Hindlimb muscle (tissue), 1 donor: ENCODE measurements at regions not wholly inside any gene's neighbourhood (a gene's known extent, or its start where the extent isn't known, plus 50 kb on each side); places are given as distances from the start of the nearest gene placed in this dataset.
A peak's percentile ranks its signal among the peaks of the same experiment; 100 is the strongest.
"Not testable (repeated sequence)": the region's sequence is repeated elsewhere in the genome, so short reads cannot be mapped to it uniquely, and the experiment has no call there.

Source experiments
- DNase-seq: peaks from one replicate; pipeline ENCODE4 v3.0.0-alpha.2; 2013

DNA sequence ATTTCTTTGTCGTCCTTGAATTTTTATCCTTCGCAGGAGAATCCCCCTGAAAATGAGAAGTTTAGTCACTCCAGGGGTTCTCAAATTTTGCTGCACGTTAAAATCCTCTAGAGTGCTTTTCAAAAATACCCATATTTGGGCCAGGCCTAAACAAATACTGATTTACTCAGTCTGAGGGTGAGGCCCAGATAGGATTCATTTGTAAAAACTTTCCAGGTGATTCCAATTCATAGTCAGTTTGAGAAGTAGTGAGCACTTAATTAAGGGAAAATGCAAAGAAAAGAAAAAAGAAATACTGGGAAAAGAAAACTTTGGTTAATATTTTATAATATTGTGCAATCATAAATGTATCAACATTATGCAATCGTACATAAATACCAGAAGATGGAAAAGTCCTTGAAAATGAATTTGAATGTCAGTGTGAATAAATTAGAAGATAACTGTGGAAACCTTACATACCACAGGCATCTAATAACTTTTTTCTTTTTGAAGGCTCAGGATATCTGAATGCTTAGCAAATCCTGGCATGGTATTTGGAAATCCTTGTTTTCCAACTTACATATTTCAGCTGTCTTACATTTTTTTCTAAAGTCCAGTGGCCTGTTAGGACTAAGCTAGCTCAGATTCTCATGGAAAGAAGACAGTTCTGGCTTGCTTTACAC lies 116.5 kb upstream of the DAPK1 start:
- peak; percentile 46 for DNase-seq

GRCh38 chr9:87381746-87382145 lies 115.9 kb upstream of the DAPK1 start:
- DNase-seq: no peak

DNA sequence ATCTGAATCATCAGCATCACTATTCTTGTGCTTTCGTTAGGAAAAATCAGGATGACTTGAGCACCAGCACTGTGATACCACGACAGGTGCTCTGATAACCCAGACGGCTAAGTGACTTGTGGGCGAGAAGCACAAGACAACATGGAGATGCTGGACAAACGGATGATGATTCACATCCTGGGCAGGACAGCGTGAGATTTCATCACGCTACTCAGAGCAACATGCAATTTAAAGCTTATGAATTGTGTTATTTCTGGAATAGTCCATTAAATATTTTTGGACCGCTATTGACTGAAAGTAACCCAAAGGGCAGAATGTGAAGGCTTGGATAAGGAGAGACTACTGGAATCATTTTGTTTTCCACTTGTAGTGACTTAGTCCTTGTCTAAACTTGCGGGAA lies 114.8 kb upstream of the DAPK1 start:
- DNase-seq: no peak

GRCh38 chr9:87383344-87384150 lies 114.1 kb upstream of the DAPK1 start:
- DNase-seq: no peak

DNA sequence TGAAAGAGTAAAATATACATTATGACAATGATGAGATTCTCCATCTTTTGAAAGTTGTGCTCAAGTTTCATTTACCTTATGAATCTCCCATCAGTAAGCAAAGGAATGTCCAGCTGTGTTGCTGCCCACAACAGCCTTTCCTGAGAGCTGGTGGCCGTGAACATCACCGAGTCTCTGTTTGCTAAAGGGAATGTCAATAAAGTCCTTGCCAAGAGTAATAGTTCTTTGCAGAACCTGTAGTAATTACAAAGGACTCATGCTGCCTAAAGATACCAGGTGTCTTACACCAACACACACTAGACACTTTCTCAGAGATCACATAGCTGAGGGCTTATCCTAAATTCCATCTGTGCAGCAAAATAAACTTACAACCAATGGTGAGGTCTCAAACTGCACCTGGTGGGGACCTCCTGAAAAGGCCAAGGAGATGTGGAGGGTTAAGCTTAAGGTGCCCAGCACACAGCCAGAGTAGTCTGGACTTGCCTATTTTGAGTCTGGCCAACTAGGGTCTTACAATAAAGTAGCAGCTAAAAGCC lies 111.1 kb upstream of the DAPK1 start:
- DNase-seq: no peak

DNA sequence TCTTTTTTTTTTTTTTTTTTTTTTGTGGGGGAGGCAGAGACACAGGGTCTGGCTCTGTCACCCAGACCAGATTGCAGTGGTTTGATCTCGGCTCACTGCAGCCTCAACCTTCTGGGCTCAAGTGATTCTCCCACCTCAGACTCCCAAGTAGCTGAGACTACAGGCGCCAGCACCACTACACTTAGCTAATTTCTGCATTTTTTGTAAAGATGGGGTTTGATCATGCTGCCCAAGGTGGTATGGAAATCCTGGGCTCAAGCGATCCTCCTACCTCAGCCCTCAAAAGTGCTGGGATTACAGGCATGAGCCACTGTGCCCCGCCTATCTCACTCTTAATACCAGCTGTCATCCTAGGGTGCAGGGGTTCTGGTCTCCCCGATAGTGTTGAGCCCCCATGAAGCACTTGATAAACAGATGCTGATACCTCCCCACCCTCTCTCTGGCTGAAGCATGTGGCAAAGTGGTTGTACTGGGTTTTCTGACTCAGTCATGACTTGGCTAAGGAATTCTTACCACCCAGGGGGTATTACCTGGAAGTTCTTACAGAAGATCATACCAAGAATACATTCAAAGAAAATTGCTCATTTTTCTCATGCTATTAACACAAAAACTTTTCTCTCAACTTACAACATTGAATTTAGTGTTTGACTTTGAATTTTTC lies 110.2 kb upstream of the DAPK1 start:
- no peak for DNase-seq

DNA sequence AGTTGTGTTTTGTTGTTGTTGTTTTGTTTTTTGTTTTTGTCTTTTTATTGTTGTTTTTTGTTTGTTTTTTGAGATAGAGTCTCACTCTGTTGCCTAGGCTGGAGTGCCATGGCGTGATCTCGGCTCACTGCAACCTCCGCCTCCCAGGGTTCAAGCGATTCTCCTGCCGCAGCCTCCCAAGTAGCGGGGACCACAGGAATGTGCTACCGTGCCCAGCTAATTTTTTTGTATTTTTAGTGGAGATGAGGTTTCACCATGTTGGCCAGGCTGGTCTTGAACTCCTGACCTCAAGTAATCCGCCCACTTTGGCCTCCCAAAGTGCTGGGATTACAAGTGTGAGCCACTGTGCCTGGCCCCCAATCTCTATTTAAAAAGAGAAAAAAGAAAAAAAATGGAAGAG lies 109.0 kb upstream of the DAPK1 start:
- DNase-seq: not testable (repeated sequence)

DNA sequence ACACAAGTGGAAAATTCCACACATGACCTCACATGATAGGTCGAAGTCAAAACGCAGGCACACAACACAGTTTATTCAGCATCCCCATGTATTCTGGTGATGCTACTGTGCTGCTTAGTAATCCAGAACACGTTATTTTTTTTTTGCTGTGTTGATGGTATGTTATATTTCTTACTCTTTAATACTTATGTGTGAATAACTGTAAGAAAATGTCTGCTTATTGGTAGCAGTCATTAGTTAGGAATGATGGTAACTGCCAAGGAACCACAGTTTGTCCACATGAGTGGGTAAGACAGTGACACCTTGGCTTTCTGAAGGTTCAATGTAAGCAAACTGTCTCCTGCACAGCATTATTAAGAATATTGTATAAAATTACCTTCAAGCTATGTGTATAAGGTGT lies 107.7 kb upstream of the DAPK1 start:
- DNase-seq: no peak

GRCh38 chr9:87390361-87390760 lies 107.3 kb upstream of the DAPK1 start:
- DNase-seq: no peak

DNA sequence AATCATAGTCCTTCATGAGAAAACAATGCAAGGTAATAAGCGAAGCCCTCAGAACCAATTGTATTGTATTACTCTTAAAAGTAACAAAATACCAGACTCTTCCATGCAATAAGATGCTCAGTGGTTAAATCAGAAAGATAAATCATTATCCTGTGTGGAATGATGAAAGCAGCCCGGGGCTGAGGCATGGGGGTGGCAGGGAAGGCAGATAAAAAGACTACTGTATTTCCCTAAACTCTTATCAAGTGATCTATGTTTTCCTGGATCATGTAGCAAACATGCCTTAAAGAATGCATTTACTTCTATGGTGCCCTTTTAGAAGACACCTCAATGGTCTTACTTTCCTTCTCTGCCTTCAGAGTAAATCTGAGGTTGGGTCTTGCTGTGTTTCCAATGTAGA lies 105.6 kb upstream of the DAPK1 start:
- DNase-seq: no peak

GRCh38 chr9:87393706-87394230 lies 103.9 kb upstream of the DAPK1 start:
- no peak for DNase-seq

DNA sequence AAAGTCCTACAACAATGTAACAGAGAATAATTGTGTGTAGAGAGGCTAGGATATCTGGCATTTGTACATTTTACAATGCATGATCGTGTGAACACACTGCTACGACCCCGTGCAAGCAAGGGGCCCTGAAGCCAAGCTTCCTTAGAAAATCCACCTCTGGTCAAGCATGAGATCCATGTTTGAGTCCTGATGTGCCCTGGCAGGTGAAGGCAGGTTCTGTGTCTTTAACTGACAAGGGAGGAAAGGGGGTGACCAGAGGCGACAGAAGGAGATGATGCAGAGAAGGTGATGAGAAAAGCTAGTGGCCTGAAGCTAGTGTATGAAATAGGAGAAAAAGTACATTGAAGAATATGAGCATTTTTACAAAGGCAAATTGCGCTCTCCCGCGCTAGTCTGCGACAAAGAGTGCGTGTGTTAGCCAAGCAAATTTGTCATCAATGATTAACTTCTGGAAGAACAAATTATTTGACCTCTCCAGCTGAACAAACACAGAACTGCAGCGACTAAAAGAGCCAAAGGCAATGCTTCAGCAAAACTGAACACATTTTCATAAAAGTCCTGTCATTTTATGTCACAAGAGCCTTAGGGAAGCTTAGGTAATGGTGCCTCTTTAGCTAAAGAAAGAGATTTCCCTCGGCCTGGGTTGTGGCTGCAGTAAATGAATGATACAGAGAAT lies 101.7 kb upstream of the DAPK1 start:
- no peak for DNase-seq

DNA sequence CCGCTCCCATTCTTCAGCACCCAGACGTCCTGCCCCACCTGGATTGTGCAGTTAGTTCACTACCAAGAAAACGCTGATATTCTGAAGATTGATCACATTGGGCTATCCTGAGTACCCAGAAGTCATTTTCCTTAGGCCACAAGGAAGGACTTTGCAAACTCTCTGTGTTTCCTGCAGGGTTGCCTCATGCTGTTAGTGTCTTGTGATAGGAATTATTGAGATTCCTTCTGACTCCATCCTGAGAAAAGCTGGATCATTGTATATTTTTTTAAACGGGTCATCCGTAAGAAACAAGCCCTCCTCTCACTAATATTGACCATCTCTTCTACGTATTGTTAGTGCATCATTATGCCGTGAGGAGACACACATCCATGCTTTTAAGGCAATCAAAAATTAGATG lies 96.0 kb upstream of the DAPK1 start:
- no peak for DNase-seq

DNA sequence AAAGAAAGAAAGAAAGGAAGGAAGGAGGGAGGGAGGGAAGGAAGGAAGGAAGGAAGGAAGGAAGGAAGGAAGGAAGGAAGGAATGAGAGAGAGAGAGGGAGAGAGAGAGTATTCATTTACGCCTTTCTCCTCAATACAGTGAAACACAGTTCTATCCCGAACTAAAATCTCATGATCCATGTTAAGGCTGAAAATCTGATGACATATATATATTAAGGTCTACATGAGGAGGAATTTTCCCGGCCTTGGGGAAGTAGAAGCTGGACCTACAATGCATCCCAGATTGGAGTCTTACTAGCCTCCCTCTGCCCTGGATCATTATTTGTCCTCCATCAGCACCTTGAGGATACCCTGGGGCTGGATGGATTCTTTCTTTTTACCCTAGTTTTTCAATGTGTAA lies 95.1 kb upstream of the DAPK1 start:
- DNase-seq: no peak

GRCh38 chr9:87405677-87406542 lies 91.8 kb upstream of the DAPK1 start:
- DNase-seq: no peak

GRCh38 chr9:87406543-87407166 lies 91.0 kb upstream of the DAPK1 start:
- no peak for DNase-seq

DNA sequence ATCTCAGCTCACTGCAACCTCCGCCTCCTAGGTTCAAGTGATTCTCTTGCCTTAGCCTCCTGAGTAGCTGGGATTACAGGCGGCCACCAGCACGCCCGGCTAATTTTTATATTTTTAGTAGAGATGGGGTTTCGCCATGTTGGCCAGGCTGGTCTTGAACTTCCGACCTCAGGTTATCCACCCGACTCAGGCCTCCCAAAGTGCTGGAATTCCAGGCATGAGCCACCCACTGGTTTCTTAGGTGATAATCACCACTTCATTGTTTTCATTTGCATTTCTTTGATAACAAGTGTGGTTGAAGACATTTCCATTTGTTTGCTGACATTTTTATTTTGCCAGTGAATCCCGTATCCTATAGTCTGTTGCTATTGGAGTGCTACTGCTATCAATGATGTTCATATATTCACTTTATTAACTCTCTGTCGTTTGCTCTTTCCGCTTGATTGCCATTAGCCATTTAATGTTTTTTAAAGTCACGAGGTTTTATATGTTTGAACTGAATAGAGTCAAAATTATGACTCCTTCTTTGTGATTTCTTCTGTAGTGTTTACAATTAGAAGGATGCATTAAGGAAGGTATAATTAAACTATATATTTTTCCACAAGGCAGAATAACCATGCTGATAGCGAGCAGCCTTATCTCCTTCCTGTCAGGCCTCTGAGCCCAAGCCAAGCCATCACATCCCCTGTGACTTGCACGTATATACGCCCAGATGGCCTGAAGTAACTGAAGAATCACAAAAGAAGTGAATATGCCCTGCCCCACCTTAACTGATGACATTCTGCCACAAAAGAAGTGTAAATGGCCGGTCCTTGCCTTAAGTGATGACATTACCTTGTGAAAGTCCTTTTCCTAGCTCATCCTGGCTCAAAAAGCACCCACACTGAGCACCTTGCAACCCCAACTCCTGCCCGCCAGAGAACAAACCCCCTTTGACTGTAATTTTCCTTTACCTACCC lies 87.3 kb upstream of the DAPK1 start:
- DNase-seq: not testable (repeated sequence)

DNA sequence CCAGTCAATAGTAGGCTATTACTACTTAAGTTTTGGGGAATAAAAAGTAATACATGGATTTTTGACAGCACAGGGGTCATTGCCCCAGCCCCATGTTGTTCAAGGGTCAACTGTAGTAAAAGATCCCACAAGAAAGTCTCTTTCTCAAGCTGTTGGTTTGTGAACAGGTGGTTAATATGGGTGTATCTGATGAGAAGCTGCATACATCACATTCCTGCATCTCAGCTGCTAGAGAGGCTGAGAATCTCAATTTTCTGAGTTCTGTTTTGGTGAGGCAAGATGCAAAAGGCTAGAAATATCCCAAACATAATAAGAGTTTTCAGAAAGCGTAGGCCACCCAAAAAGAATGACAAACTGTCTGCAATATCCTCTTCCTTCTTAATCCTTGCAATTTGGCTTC lies 76.8 kb upstream of the DAPK1 start:
- DNase-seq: no peak

GRCh38 chr9:87421734-87422133 lies 75.9 kb upstream of the DAPK1 start:
- no peak for DNase-seq

GRCh38 chr9:87422999-87423398 lies 74.7 kb upstream of the DAPK1 start:
- DNase-seq: no peak
